ENCODE measurements at regions not wholly inside any gene's neighbourhood (a gene's known extent, or its start where the extent isn't known, plus 50 kb on each side); places are given as distances from the start of the nearest gene placed in this dataset.
"Not testable (repeated sequence)": the region's sequence is repeated elsewhere in the genome, so short reads cannot be mapped to it uniquely, and the experiment has no call there.

- DNase-seq (ENCODE audit: low read depth in 2 of 3, low spot score in 2 of 3), result no peak
Observed at GRCh38 chr2:225788571-225789094, 389.1 kb downstream of the NYAP2 start.

- no peak for DNase-seq (ENCODE audit: low read depth in 2 of 3, low spot score in 2 of 3)
Observed at GRCh38 chr2:225787497-225787896, 388.0 kb downstream of the NYAP2 start.

GRCh38 chr2:225781991-225782390 is 382.5 kb downstream of the NYAP2 start:
- DNase-seq (ENCODE audit: low read depth in 2 of 3, low spot score in 2 of 3), result no peak

- DNase-seq (ENCODE audit: low read depth in 2 of 3, low spot score in 2 of 3), result no peak
Observed at GRCh38 chr2:225781145-225781544, 381.6 kb downstream of the NYAP2 start.

GRCh38 chr2:225779829-225780228 is 380.3 kb downstream of the NYAP2 start:
- no peak for DNase-seq (ENCODE audit: low read depth in 2 of 3, low spot score in 2 of 3)

GRCh38 chr2:225773148-225773547 is 373.6 kb downstream of the NYAP2 start:
- DNase-seq (ENCODE audit: low read depth in 2 of 3, low spot score in 2 of 3), result no peak

GRCh38 chr2:225771701-225772100 is 372.2 kb downstream of the NYAP2 start:
- no peak for DNase-seq (ENCODE audit: low read depth in 2 of 3, low spot score in 2 of 3)

GRCh38 chr2:225768741-225769140 is 369.2 kb downstream of the NYAP2 start:
- no peak for DNase-seq (ENCODE audit: low read depth in 2 of 3, low spot score in 2 of 3)

GRCh38 chr2:225766431-225766830 is 366.9 kb downstream of the NYAP2 start:
- no peak for DNase-seq (ENCODE audit: low read depth in 2 of 3, low spot score in 2 of 3)

GRCh38 chr2:225765820-225766219 is 366.3 kb downstream of the NYAP2 start:
- no peak for DNase-seq (ENCODE audit: low read depth in 2 of 3, low spot score in 2 of 3)

GRCh38 chr2:225764346-225764745 is 364.8 kb downstream of the NYAP2 start:
- DNase-seq (ENCODE audit: low read depth in 2 of 3, low spot score in 2 of 3), result no peak

GRCh38 chr2:225763711-225764110 is 364.2 kb downstream of the NYAP2 start:
- DNase-seq (ENCODE audit: low read depth in 2 of 3, low spot score in 2 of 3), result no peak

GRCh38 chr2:225761396-225761795 is 361.9 kb downstream of the NYAP2 start:
- no peak for DNase-seq (ENCODE audit: low read depth in 2 of 3, low spot score in 2 of 3)

GRCh38 chr2:225757248-225757647 is 357.7 kb downstream of the NYAP2 start:
- DNase-seq (ENCODE audit: low read depth in 2 of 3, low spot score in 2 of 3), result no peak

GRCh38 chr2:225756198-225756597 is 356.7 kb downstream of the NYAP2 start:
- DNase-seq (ENCODE audit: low read depth in 2 of 3, low spot score in 2 of 3), result no peak

- DNase-seq (ENCODE audit: low read depth in 2 of 3, low spot score in 2 of 3), result no peak
Observed at GRCh38 chr2:225748609-225749008, 349.1 kb downstream of the NYAP2 start.

GRCh38 chr2:225743996-225744395 is 344.5 kb downstream of the NYAP2 start:
- DNase-seq (ENCODE audit: low read depth in 2 of 3, low spot score in 2 of 3), result not testable (repeated sequence)

- DNase-seq (ENCODE audit: low read depth in 2 of 3, low spot score in 2 of 3), result no peak
Observed at GRCh38 chr2:225742487-225742886, 343.0 kb downstream of the NYAP2 start.

GRCh38 chr2:225740086-225740485 is 340.6 kb downstream of the NYAP2 start:
- DNase-seq (ENCODE audit: low read depth in 2 of 3, low spot score in 2 of 3), result no peak

- DNase-seq (ENCODE audit: low read depth in 2 of 3, low spot score in 2 of 3), result no peak
Observed at GRCh38 chr2:225739328-225739727, 339.8 kb downstream of the NYAP2 start.

- no peak for DNase-seq (ENCODE audit: low read depth in 2 of 3, low spot score in 2 of 3)
Observed at GRCh38 chr2:225738735-225739134, 339.2 kb downstream of the NYAP2 start.

- no peak for DNase-seq (ENCODE audit: low read depth in 2 of 3, low spot score in 2 of 3)
Observed at GRCh38 chr2:225737556-225737955, 338.0 kb downstream of the NYAP2 start.

- no peak for DNase-seq (ENCODE audit: low read depth in 2 of 3, low spot score in 2 of 3)
Observed at GRCh38 chr2:225735844-225736243, 336.3 kb downstream of the NYAP2 start.

- DNase-seq (ENCODE audit: low read depth in 2 of 3, low spot score in 2 of 3), result no peak
Observed at GRCh38 chr2:225725726-225726125, 326.2 kb downstream of the NYAP2 start.
